Activated T-cell treated with anti-CD3 and anti-CD28 coated beads for 4 hours (primary cell): ENCODE measurements at regions not wholly inside any gene's neighbourhood (a gene's known extent, or its start where the extent isn't known, plus 50 kb on each side); places are given as distances from the start of the nearest gene placed in this dataset.

ENCODE experiments used
- DNase-seq: peaks from one replicate; pipeline ENCODE4 v3.0.0-alpha.2; 2020

GRCh38 chr2:239776436-239777005 lies 248.6 kb downstream of the NDUFA10 start:
- DNase-seq = no peak

DNA sequence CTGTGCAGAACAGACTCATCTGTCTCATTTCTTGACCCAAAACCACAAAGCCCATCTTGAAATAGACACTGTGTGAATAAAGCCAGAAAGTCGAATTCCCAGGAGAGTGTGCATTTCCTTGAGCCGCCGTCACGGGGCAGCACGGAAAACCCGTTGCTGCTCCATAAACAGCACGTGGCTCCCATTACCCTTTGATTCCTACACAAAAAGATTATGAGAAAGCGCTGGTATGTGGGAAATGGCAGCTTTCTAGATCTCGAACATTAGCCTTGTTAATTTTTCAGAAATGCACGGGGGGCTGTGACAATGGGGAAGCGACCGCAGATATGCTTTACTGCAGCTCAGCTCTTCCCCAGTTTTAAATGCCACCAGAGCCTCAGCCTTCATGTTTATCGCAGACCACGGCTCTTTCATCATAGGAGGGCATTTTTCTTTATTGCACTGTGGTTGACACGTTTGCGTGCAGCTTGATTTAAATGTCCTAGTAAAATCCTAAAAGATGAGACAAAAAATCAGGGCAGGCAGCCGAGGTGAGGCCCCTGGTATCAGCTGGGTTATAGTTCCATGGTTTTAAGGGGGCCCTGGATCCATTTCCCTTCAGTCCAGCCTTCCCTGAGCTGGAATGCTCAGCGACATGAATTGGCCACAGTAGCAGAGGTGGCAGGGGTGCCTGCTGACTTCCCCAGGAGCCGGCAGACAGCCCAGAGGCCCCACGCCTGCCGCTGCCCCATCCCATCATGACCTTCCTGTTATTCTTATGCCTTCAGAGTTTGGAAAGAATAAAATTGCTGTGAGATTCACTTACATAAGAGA lies 249.3 kb downstream of the NDUFA10 start:
- no peak for DNase-seq

- DNase-seq = no peak
Measured at GRCh38 chr2:239774933-239775622, 250.1 kb downstream of the NDUFA10 start.

- DNase-seq = no peak
Measured at GRCh38 chr2:239774142-239774462, 251.0 kb downstream of the NDUFA10 start.

DNA sequence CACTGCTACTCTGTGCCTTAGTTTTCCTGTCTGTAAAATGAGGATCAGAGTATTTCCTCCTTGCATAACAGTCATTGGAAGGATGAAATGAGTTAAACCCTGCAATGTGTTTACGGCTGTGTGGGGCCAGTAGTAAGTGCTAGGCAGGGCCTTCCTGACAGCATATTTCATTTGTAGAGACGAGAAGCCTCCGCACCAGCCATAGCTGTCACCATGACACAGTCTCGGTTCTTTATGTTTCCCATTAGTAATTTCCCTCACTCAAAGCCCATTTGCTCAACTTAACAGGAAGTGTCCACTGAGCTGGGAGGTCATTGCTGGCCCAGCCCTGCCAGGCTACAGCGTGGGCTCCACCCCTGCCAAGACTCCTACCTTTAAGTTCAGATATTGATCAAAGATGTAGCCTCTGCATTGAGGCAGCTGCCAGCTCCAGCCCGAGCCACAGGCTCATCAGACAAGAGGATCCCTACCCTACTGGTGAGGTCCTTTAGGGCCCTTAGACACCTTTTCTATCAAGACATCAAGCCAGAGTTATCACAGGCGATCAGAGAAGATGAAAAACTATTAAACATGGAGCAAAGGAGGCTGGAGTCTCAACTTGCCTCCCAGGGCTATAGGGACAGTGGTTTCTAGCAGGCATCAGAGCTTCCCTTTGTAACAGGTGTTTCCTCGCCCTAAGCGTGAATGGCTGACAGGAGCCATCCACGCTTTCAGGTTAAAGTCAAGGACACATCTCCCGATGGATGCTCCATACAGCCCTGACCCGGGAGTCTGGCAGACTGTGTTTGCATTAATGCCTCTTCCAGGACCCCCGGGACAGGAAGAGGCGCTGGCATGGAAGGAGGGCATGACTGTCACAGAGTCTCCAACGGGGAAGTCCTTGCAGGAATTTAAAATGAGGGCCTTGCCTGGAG lies 251.7 kb downstream of the NDUFA10 start:
- DNase-seq = no peak

- DNase-seq = no peak
Measured at GRCh38 chr2:239772721-239773120, 252.4 kb downstream of the NDUFA10 start.

GRCh38 chr2:239770246-239770639 lies 254.9 kb downstream of the NDUFA10 start:
- no peak for DNase-seq

GRCh38 chr2:239769554-239770245 lies 255.4 kb downstream of the NDUFA10 start:
- no peak for DNase-seq

DNA sequence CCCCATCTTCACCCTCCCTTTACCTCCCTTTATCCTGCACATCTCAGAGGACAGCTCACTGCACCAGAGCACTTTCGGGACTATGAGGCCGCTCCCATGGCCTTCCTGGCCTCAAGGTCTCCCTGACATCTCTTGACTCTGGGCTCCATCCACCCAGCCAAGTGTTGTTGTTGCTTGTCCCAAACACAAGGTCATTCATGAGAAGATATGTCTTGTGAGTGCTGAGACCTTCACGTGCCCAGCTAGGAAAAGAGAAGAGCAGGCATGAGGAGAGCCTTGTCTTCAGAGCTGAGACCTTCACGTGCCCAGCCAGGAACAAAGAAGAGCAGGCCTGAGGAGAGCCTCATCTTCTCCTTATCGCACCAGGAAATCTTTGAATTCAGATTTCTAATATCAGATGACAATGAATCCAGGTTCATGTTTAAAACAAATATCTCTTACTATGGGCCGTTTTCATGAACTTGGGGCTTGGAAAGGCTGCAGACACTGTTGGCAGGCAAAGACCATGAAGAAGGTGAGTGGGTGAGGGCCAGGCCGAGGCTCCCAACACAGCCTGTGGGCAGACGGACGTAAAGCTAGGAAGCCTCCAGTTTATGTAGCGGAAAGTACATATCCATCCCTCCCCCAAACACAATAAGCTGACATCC lies 256.1 kb downstream of the NDUFA10 start:
- DNase-seq = no peak

DNA sequence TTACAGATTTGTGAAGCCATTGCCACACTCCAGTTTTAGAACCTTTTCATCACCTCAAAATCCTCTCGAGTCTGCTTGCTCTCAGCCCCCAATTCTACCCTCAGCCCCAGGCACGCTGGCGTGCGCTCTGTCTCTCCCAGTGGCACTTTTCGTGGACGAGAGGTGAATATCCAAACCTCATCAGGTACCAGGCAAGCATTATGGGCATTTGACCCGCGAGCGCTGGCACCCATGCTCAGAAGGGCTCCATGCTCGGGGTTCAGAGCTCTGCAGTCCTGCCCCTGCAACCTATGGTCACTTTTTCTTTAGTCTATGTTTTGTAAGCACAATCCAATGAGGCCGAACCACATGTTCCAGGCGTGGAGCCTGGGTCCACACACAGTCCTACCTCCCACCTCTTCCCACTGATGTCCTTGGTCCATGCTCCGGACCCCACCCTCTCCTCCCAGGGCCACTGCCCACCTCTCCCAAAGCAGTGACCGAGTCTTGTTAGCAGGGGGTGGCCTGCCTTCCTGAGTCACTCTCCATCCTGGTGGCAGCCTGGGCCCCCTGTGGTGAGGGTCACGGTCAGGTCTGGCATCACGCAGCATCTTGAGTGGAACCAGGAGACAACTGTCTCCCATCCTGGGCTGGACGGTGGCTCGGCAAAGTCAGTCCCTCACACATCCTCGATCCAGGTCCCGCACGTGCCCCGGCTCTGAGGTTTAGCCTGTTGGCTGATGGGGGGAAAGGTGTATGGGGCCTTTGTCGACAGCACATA lies 256.9 kb downstream of the NDUFA10 start:
- DNase-seq = no peak

GRCh38 chr2:239767021-239767905 lies 257.9 kb downstream of the NDUFA10 start:
- no peak for DNase-seq

GRCh38 chr2:239765911-239766310 lies 259.2 kb downstream of the NDUFA10 start:
- no peak for DNase-seq

DNA sequence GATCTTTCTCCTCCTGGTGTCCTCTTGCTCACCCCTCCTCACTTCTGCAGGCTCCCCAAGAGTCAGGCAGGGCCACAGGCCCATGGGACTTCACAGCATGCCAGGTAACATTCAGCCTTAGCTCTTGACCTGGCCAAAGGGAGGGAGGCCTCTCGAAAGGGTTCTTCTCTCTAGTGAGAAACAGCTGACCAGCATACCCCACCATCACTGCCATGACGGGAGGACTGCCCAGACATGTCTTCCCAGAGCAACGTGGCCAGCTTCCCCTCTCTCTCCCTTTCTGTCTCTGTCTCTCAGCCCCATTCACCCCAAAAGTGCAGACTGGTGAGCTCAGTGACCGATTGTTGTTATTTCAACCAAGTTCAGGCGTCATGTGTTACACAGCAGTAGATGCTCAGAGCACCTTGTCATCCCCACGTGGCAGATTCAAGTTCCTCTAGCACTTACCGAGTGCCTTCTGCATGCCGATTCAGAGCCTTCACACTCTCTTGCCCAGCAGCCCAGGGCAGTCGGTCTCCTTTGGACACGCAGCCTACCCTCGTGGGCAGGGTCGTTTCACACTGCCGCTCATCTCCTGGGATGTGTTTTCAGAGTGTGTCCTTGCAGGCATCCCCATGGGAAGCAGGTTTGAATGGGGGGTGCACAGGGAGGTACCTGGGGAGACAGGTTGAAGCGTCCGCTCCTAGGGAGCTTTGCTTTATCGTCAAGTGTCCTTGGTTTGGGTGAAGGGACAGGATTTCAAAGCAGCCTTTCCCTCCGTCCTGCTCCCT lies 259.9 kb downstream of the NDUFA10 start:
- DNase-seq = no peak

GRCh38 chr2:239763433-239764097 lies 261.6 kb downstream of the NDUFA10 start:
- DNase-seq = no peak

DNA sequence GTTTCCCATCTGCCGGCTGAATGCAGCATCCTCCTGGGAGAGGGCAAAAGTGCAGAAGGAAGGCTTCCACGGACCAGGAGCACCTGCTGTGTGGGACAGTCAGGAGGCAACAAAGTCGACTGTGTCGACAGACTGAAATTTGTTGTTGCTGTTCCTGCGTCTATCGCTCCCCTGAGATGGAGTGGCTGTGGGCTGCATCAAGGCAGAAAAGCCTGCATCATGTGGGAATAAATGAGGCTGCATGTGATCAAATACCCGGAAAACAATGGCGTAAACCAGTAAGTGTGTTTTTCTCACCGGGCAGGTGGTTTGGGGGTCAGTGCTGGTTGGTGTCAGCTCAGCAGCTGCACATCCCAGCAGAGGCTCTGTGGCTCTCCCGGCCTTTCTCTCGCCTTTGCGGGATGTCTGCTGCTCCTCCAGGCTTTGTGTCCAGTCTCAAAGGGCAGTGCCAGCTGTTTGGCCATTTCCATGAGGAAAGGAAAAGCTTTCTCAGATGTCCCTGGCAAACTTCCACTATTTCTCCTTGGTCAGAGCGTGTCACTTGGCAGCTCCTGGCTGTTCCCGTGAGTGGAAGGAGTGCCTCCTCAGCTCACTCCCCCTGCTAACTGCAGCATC lies 262.4 kb downstream of the NDUFA10 start:
- no peak for DNase-seq

DNA sequence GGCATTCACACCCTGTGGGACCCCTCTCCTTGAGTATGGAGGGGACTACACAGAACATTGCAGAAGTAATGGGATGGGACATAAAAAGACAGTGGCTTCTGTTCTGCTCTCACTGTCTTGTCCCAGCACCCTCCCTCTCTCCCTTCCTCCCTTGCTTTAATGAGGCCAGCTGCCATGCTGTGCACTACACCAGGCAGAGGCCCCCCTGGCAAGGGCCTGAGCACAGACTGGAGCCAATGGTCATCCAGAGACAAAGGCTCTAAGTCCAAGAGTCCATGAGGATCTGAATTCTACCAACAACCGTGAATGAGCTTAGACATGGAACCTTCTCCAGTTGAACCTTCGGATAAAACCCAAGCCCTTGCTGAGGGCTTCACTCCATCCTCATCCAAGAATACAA lies 263.0 kb downstream of the NDUFA10 start:
- DNase-seq = no peak

GRCh38 chr2:239760596-239760995 lies 264.5 kb downstream of the NDUFA10 start:
- no peak for DNase-seq

- DNase-seq = no peak
Measured at GRCh38 chr2:239758279-239758877, 266.8 kb downstream of the NDUFA10 start.
